SK-N-SH (cell line): ENCODE measurements at regions not wholly inside any gene's neighbourhood (a gene's known extent, or its start where the extent isn't known, plus 50 kb on each side); places are given as distances from the start of the nearest gene placed in this dataset.

Experiments
- CTCF ChIA-PET: fragments of 300-600, 350-600 bp; formaldehyde crosslinking; extraction: SDS; loops from one replicate; lab custom pipeline; 2021; lab: Yijun Ruan, JAX
- POLR2A ChIA-PET: fragments of 350-600 bp; sonication (Branson Sonifier 250); formaldehyde crosslinking; extraction: SDS; loops from one replicate; lab custom pipeline; 2020; ENCODE audit warnings: antibody characterized with exemption, inconsistent platforms; lab: Yijun Ruan, JAX
- DNase-seq: peaks from one replicate; pipeline ENCODE4 v3.0.0; 2012
- H2AFZ ChIP-seq: fragments of 200-600 bp; sonication (generic); 2 replicates; pipeline ENCODE4 v1.8.1; 2016; ENCODE audit warnings: antibody characterized with exemption, mild to moderate bottlenecking, low read depth
- H3F3A ChIP-seq: fragments of 200-600 bp; sonication (generic); replicated peaks from 2 replicates; pipeline ENCODE3; 2016; ENCODE audit warnings: antibody characterized with exemption, mild to moderate bottlenecking; ENCODE audit not compliant: insufficient read depth
- H3K27ac ChIP-seq, 2 experiments: fragments of 200-500 bp in 1 of 2; fragments of 200-600 bp in 1 of 2; sonication (Bioruptor generic) in 1 of 2; sonication (generic), shearing (Covaris generic) in 1 of 2; 2 replicates each; pipeline versions ENCODE4 v1.5.1 to v1.6.1; 2014 to 2016; ENCODE audit warnings: low read depth in 2 of 2, inconsistent platforms in 1 of 2, low read length in 1 of 2, mild to moderate bottlenecking in 1 of 2, mixed read lengths in 1 of 2
- H3K27me3 ChIP-seq: fragments of 200-600 bp; sonication (generic), shearing (Covaris generic); 2 replicates; pipeline ENCODE4 v1.6.1; 2016; ENCODE audit warnings: mixed run types; ENCODE audit not compliant: insufficient read depth
- H3K36me3 ChIP-seq, 2 experiments: fragments of 200-500 bp in 1 of 2; fragments of 200-600 bp in 1 of 2; sonication (Bioruptor generic) in 1 of 2; sonication (generic) in 1 of 2; replicated peaks in 1 of 2; 2 replicates each; pipeline versions ENCODE3 to v1.5.1; 2014 to 2016; ENCODE audit warnings: low read length in 1 of 2, mild to moderate bottlenecking in 1 of 2; ENCODE audit not compliant: insufficient read depth in 2 of 2, control insufficient read depth in 1 of 2
- H3K4me1 ChIP-seq, 2 experiments: fragments of 200-500 bp in 1 of 2; fragments of 200-600 bp in 1 of 2; sonication (Bioruptor generic) in 1 of 2; sonication (generic), shearing (Covaris generic) in 1 of 2; 2 replicates each; pipeline versions ENCODE4 v1.5.1 to v1.6.1; 2014 to 2016; ENCODE audit warnings: low read depth in 1 of 2, low read length in 1 of 2, mixed run types in 1 of 2; ENCODE audit not compliant: insufficient read depth in 2 of 2, control insufficient read depth in 1 of 2
- H3K4me2 ChIP-seq: fragments of 200-600 bp; sonication (generic), shearing (Covaris generic); 2 replicates; pipeline ENCODE4 v1.6.1; 2017; ENCODE audit warnings: mixed run types
- H3K4me3 ChIP-seq, 2 experiments: fragments of 200-500 bp in 1 of 2; fragments of 200-600 bp in 1 of 2; sonication (Bioruptor generic) in 1 of 2; sonication (generic), shearing (Covaris generic) in 1 of 2; 2 replicates each; pipeline versions ENCODE4 v1.5.1 to v1.8.1; 2014 to 2016; ENCODE audit warnings: low read depth in 2 of 2, inconsistent platforms in 1 of 2, low read length in 1 of 2, mild to moderate bottlenecking in 1 of 2, mixed read lengths in 1 of 2, moderate library complexity in 1 of 2
- H3K79me2 ChIP-seq: fragments of 200-600 bp; sonication (generic); 2 replicates; pipeline ENCODE4 v1.8.1; 2017; ENCODE audit warnings: mild to moderate bottlenecking; ENCODE audit not compliant: insufficient read depth
- H3K9ac ChIP-seq: fragments of 200-600 bp; sonication (generic); 2 replicates; pipeline ENCODE4 v1.6.1; 2017; ENCODE audit warnings: mixed run types
- H3K9me2 ChIP-seq: fragments of 200-600 bp; sonication (generic); 2 replicates; pipeline ENCODE4 v1.6.1; 2017; ENCODE audit warnings: mixed run types
- H3K9me3 ChIP-seq: fragments of 200-600 bp; sonication (generic); 2 replicates; pipeline ENCODE4 v1.6.1; 2017; ENCODE audit warnings: mixed run types, mild to moderate bottlenecking, moderate library complexity
- H4K20me1 ChIP-seq: fragments of 200-600 bp; sonication (generic); 2 replicates; pipeline ENCODE4 v1.6.1; 2017; ENCODE audit warnings: mild to moderate bottlenecking, mixed run types; ENCODE audit not compliant: insufficient read depth
- ELF1 ChIP-seq: IDR thresholded peaks from 2 replicates; pipeline ENCODE4 v1.4.0; 2012
- EP300 ChIP-seq, 2 experiments: IDR thresholded peaks; 2 replicates each; pipeline versions ENCODE4 v1.4.0 to v1.6.1; 2012; ENCODE audit warnings: borderline replicate concordance in 1 of 2, low read depth in 1 of 2, low read length in 1 of 2
- EZH2phosphoT487 ChIP-seq: fragments of 200-600 bp; sonication (generic); IDR thresholded peaks from 2 replicates; pipeline ENCODE4 v1.6.1; 2017; ENCODE audit warnings: low read depth, mixed run types, mild to moderate bottlenecking, antibody characterized with exemption, moderate library complexity, borderline replicate concordance
- FOXJ3 ChIP-seq: sonication (generic); formaldehyde crosslinking; IDR thresholded peaks from 2 replicates; pipeline ENCODE4 v1.5.1; 2020; ENCODE audit warnings: mild to moderate bottlenecking, missing genetic modification reagents
- FOXM1 ChIP-seq: IDR thresholded peaks from 2 replicates; pipeline ENCODE4 v1.4.0; 2012; ENCODE audit warnings: low read depth, mild to moderate bottlenecking
- GATA2 ChIP-seq: sonication (generic); formaldehyde crosslinking; IDR thresholded peaks from 2 replicates; pipeline ENCODE4 v1.5.0; 2020; ENCODE audit warnings: mild to moderate bottlenecking, missing genetic modification reagents
- MAX ChIP-seq: IDR thresholded peaks from 2 replicates; pipeline ENCODE4 v1.4.0; 2012; ENCODE audit warnings: low read depth
- POLR2AphosphoS5 ChIP-seq: IDR thresholded peaks from 2 replicates; pipeline ENCODE4 v1.6.1; 2012; ENCODE audit warnings: low read depth, low read length
- RAD21 ChIP-seq: IDR thresholded peaks from 2 replicates; pipeline ENCODE4 v1.6.1; 2012; ENCODE audit warnings: mild to moderate bottlenecking, low read length
- RCOR1 ChIP-seq: fragments of 150-350 bp; IDR thresholded peaks from 2 replicates; pipeline ENCODE4 v1.6.1; 2017; ENCODE audit warnings: antibody characterized with exemption, low read length
- REST ChIP-seq: IDR thresholded peaks from 2 replicates; pipeline ENCODE4 v1.6.1; 2012; ENCODE audit warnings: mild to moderate bottlenecking, low read depth, low read length, moderate library complexity
- RXRA ChIP-seq: IDR thresholded peaks from 2 replicates; pipeline ENCODE4 v1.4.0; 2012; ENCODE audit warnings: low read depth, mild to moderate bottlenecking, borderline replicate concordance
- TCF12 ChIP-seq: IDR thresholded peaks from 2 replicates; pipeline ENCODE4 v1.4.0; 2012
- TEAD4 ChIP-seq: IDR thresholded peaks from 2 replicates; pipeline ENCODE4 v1.4.0; 2012; ENCODE audit warnings: mild to moderate bottlenecking, borderline replicate concordance; ENCODE audit not compliant: insufficient read depth
- ZBTB33 ChIP-seq: IDR thresholded peaks from 2 replicates; pipeline ENCODE4 v1.4.0; 2012; ENCODE audit warnings: low read depth, borderline replicate concordance
- WGBS: methylation state at CpG from one replicate; pipeline ENCODE4 v1.1.6; 2017; ENCODE audit warnings: low lambda C conversion rate; 5-methylcytosine and 5-hydroxymethylcytosine counted together

DNA sequence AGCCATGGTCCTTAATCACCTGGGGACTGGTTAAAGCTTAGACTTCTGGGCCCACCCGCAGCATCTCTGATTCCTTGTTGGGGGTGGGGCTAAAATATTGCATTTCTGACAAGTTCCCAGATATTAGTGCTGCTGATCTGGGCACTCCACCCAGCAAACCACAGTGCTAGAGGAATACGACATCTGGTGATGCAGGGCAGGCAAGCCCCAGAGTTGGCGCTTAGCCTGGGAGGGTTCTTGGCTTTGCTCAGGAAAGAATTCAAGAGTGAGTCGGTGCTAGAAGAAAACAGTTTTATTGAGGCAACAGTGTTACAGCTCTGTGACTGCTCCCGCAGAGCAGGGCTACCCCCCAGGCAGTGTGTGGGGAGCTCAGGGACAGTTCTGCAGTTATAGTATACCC lies 210.7 kb downstream of the TFAP2C start:
- no peaks in the 10 kb centered on the region for H4K20me1 ChIP-seq
- H3K9me2 ChIP-seq = no peaks in the 10 kb centered on the region
- H3K4me1 ChIP-seq = no peaks in the 10 kb centered on the region
- no peak overlapping the region for H2AFZ ChIP-seq
- H3K79me2 ChIP-seq = no peaks in the 10 kb centered on the region
- no peaks in the 10 kb centered on the region for H3K9me3 ChIP-seq
- 20% methylated on average over 5 of the region's 5 CpGs for WGBS
- H3K27ac ChIP-seq = no peak overlapping the region
- H3K36me3 ChIP-seq = no peaks in the 10 kb centered on the region
- no peak overlapping the region for H3K4me2 ChIP-seq
- H3K4me3 ChIP-seq = no peak overlapping the region
- no peak overlapping the region for H3K9ac ChIP-seq
- CTCF ChIA-PET = no interaction called here
- no peak for TF ChIP-seq RCOR1
- TF ChIP-seq TEAD4 = no peak
- TF ChIP-seq EP300 (IDR thresholded peaks at IDR 0.05; ENCODE audit: borderline replicate concordance in 1 of 2, low read depth in 1 of 2, low read length in 1 of 2) = no peak
- TF ChIP-seq REST = no peak
- no peak for TF ChIP-seq MAX
- TF ChIP-seq ELF1 = no peak
- TF ChIP-seq ZBTB33 = no peak
- TF ChIP-seq RAD21 = no peak
- TF ChIP-seq EZH2phosphoT487 = no peak
- TF ChIP-seq FOXM1 = no peak
- TF ChIP-seq GATA2 (CRISPR knock-in tag) = no peak
- no peak for TF ChIP-seq RXRA
- no peak for TF ChIP-seq POLR2AphosphoS5
- no peak for TF ChIP-seq FOXJ3 (CRISPR knock-in tag)
- TF ChIP-seq TCF12 = no peak
- no peak for DNase-seq
- no peaks in the 10 kb centered on the region for H3K27me3 ChIP-seq
- no peaks in the 10 kb centered on the region for H3F3A ChIP-seq
- POLR2A ChIA-PET = no interaction called here
